GM12874 (cell line): ENCODE measurements at regions not wholly inside any gene's neighbourhood (a gene's known extent, or its start where the extent isn't known, plus 50 kb on each side); places are given as distances from the start of the nearest gene placed in this dataset.

Experiments used
- TF ChIP-seq, protein P1 (sequence below): IDR thresholded peaks from 2 replicates; pipeline ENCODE4 v1.5.1; 2011; ENCODE audit warnings: low read depth, mild to moderate bottlenecking, control low read depth, low read length, moderate library complexity; ENCODE audit not compliant: insufficient read depth

DNA sequence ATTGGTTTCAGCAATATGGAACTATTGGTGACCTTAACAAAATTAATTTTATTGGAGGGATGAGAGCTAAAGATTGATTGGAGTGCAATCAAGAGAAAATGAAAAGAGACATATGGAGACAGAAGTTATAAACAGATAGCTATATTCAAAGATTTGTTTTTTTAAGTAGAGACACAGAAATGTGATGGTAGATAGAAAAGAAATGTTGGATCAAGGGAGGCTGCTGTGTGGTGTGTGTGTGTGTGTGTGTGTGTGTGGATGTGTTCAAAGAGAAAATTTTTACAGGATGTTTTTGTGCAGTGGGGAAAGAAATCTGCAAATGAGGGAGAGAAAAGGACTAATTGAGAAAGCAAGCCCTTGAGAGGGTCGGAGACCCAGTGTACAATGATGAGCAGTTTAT is 249.5 kb upstream of the SPHKAP start:
- TF ChIP-seq, protein P1, sequence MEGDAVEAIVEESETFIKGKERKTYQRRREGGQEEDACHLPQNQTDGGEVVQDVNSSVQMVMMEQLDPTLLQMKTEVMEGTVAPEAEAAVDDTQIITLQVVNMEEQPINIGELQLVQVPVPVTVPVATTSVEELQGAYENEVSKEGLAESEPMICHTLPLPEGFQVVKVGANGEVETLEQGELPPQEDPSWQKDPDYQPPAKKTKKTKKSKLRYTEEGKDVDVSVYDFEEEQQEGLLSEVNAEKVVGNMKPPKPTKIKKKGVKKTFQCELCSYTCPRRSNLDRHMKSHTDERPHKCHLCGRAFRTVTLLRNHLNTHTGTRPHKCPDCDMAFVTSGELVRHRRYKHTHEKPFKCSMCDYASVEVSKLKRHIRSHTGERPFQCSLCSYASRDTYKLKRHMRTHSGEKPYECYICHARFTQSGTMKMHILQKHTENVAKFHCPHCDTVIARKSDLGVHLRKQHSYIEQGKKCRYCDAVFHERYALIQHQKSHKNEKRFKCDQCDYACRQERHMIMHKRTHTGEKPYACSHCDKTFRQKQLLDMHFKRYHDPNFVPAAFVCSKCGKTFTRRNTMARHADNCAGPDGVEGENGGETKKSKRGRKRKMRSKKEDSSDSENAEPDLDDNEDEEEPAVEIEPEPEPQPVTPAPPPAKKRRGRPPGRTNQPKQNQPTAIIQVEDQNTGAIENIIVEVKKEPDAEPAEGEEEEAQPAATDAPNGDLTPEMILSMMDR: no peak

GRCh38 chr2:228426502-228427216 is 245.2 kb upstream of the SPHKAP start:
- TF ChIP-seq, protein P1: no peak

DNA sequence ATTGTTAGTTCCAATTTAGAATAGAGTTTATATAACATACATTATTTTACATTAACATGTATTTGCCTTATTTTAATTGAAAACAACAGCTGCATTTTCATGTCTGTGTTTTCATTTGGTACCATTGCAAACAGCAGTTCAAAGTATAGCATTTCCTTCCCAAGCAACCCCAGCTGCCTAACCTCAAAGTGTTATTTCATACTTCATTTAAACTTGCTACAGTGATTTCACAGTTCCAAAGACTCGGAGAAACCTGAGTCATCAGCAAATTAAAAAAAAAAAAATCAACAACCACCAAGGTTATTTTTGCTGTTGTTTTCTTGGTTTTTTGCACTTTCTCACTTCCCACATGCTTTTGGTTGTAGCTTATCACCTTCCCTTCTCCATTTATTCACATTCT is 236.5 kb upstream of the SPHKAP start:
- TF ChIP-seq, protein P1: no peak

- TF ChIP-seq, protein P1: no peak
These were observed 236.0 kb upstream of the SPHKAP start for GRCh38 chr2:228417526-228417925.

DNA sequence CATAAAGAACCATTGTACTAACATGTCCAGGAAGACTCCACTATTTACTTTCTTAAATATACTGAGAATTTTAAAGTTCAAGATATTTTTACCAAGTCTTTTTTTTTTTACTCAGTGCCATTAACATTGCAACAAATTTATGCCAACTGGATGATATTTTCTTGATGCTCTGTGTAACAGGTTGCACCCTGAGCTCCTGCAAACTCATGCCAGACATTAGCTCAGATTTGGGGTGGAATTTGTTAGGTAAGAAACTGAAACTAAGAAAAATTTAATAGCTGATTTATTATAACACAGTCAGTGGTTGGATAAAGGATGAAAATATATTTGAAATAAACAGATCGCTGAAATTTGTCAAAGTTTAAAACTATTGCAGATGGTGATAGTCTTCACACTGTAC is 228.6 kb upstream of the SPHKAP start:
- TF ChIP-seq, protein P1: no peak

GRCh38 chr2:228409493-228409892 is 228.0 kb upstream of the SPHKAP start:
- TF ChIP-seq, protein P1: no peak

- TF ChIP-seq, protein P1: no peak
These were observed 227.2 kb upstream of the SPHKAP start for GRCh38 chr2:228408529-228409227.
